Fibroblast of skin of abdomen (primary cell): ENCODE measurements at regions not wholly inside any gene's neighbourhood (a gene's known extent, or its start where the extent isn't known, plus 50 kb on each side); places are given as distances from the start of the nearest gene placed in this dataset.
"Not testable (repeated sequence)": the region's sequence is repeated elsewhere in the genome, so short reads cannot be mapped to it uniquely, and the experiment has no call there.

ENCODE experiments used
- DNase-seq: peaks from one replicate; pipeline ENCODE4 v3.0.0-alpha.2; 2013

DNA sequence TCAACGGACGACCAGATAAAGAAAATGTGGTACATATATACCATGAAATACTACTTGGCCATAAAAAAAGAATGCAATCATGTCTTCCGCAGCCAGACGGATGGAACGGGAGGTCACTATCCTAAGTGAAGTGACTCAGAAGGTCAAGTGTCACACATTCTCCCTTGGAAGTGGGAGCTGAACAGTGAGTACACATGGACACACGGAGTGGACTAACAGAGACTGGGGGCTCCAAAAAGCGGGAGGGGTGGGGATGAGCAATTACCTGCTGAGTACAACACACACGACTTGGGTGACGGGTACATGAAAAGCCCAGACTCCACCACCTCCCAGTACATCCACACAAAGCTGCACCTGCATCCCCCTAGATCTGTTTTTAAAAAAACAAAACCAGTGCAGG lies 62.5 kb upstream of the TNK2 start:
- DNase-seq = not testable (repeated sequence)

DNA sequence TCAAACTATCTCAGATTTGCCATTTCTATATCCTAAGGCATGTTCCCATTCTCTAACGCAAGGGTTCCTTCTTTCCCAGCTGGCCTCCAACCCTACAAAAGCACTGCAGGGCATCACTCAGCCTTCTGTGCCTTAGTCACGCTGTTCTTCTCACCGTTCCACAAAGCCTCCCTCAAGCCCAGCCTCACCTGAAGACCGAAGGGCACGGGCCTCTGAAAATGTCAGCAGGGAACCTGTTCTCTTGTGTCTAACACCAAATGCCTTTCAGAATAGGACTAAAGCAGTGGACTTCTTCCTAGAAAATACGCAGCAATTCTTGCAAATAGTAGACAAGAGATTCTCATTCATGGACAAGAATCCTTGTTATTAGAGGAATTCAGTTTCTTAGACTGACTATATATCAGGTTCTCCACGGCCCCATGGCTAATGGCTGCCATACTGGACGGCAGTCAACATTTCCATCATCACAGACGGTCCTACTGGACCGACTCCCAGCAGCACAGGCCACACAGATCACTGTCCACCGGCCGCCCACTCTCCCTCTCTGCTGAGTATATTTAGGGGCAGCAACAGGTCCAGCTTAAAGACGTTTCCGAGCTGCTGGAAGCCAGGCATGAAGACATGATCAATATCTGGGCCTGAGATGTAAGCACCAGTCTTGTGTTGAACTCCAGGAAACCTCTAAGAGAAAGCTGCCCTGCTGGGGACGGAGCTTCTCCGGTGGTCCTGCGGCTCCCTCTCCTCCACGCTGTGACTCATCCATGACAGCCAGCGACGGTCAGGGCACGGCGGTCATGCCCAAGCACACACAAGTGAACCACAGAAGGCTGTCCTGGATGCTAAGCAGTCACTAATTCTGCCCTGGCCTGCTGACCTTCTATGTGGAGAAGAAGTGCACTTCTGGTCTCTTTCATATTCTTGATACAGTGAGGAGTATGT lies 61.8 kb upstream of the TNK2 start:
- DNase-seq = not testable (repeated sequence)

DNA sequence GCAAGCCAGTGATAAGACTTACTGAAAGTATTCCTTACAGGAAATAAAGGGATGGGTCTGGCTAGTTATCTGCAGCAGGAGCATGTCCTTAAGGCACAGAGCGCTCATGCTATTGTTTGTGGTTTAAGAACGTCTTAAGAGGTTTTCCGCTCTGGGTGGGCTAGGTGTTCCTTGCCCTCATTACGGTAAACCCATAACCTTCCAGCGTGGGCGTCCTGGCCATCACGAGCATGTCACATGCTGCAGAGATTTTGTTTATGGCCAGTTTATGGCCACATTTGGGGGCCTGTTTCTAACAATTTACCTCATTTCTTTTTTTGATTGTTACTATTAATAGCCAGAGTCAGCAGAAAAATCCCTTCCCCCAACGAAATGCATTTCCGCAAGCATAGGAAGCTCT lies 61.0 kb upstream of the TNK2 start:
- DNase-seq = not testable (repeated sequence)

DNA sequence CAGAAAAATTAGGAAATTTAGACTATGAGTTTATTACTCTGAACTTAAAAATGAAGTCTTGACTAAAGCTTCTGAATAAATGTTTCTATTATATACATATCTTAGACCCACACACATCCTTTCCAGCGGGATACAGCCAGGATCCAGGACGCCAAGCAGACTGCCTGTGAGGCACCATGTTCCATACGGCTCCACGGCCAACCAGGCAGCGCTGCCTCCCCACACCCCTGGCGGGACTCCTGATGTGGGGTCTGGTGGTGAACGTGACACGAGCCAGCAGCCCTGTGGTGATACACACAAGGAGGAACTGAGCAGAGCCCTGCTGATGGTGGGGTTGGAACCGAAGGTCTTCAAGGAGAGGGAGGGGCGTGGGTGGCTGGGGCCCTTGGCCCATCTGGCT lies 59.8 kb upstream of the TNK2 start:
- DNase-seq = not testable (repeated sequence)

DNA sequence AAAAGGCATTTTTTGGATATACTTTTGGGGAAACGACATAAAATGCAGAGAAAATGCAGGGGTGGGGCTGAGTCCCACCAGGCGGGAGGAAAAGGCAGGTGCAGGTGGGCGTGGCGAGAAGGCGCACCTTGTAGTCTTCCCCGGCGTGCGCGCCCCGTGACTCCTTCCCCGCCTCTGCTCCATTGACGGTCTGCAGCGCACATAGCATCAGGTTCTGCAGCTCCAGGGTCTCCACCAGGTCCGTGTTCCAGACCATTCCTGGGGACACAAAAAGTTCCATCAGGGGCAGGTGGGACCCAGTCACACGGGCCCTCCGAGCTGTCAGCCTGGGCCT lies 59.0 kb upstream of the TNK2 start:
- DNase-seq = not testable (repeated sequence)

DNA sequence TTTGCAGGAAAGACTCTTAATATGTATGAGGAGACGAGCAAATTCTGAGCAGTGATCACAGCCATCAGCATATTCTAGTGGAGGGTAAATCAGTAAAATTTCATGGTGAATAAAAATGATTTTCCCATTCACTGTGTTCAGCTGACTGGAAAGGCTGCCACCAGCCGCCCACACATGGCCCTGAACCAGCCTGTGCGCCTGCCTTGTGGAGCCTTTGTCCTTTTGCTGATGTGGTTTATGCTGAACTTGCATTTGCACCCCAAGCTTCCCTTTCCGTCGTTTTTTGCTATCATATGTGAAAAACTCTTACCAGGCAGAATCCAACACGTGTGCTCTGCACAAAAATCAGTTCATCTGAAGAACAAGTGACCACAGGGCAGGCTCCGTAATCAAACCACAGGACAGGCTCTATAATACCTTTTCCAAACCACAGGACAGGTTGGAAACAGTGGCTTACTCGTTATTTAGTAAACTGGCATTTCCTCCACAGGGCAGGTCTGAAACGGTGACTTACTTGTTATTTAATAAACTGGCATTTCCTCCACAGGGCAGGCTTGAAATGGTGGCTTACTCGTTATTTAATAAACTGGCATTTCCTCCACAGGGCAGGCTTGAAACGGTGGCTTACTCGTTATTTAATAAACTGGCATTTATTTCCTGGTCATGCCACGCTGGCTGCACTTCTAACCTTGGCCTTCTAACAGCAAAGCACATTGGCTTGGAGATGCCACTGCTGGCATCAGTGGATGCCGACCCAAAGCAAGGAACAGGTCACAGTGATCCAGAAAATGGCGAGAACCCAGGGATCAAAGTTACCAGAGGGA lies 58.4 kb upstream of the TNK2 start:
- DNase-seq = not testable (repeated sequence)

DNA sequence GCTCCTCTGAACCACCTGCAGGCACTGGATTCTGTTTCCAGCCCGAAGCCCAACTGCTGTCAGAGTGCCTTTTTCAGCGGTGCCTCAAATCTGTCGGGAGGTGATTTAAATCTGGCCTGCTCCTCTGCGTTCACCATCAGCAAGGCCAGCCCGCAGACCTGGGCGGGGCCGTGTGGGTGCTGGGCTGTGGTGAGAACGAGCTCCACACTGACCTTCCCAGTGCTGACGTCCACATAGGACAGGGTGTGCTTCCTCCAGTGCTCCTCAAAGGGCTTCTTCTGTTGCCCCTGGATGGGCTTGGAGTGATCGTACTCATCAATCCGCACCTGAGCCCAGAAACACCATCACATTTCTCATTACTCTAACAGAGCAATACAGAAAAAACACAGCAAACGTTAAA lies 56.9 kb upstream of the TNK2 start:
- DNase-seq = not testable (repeated sequence)

DNA sequence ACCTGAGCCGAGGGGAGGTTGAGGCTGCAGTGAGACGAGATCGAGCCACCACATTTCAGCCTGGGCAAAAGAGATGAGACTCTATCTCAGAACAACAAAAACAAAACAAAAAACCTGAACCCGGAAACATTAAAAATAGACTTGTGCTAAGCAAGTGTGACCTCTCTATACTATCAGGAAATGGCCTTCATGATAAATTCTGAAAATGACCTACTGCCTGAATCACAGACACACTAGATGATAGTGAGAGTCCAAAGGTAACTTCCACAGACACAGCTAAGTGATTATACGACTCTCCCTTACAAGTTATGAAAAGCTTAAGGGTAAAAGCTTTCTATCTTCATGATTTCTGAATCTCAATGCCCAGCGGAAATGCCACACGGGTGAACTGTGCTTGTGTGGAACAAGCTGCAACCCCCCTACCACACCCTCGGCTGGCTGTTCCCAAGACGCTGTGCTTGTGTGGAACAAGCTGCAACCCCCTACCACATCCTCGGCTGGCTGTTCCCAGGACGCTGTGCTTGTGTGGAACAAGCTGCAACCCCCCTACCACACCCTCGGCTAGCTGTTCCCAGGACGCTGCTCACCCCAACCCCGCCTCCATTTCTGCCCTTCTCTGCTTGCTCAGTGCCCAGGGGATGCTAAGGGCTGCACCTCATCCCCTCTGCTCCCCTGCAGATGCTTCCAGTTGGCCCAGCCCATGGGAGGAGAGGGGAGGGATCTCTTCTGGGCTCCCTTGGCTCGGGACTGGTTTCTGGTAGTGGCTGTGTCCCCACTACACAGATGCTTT lies 56.2 kb upstream of the TNK2 start:
- DNase-seq = not testable (repeated sequence)

DNA sequence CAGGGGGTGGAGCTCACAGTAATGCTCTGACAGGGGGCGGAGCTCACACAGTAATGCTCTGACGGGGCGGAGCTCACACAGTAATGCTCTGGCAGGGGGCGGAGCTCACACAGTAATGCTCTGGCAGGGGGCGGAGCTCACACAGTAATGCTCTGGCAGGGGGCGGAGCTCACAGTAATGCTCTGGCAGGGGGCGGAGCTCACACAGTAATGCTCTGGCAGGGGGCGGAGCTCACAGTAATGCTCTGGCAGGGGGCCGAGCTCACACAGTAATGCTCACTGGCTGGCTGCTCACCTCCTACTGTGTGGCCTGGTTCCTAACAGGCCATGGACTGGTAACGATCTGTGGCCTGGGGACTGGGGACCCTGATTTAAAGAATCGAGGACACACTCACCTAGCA lies 53.9 kb upstream of the TNK2 start:
- DNase-seq = not testable (repeated sequence)

DNA sequence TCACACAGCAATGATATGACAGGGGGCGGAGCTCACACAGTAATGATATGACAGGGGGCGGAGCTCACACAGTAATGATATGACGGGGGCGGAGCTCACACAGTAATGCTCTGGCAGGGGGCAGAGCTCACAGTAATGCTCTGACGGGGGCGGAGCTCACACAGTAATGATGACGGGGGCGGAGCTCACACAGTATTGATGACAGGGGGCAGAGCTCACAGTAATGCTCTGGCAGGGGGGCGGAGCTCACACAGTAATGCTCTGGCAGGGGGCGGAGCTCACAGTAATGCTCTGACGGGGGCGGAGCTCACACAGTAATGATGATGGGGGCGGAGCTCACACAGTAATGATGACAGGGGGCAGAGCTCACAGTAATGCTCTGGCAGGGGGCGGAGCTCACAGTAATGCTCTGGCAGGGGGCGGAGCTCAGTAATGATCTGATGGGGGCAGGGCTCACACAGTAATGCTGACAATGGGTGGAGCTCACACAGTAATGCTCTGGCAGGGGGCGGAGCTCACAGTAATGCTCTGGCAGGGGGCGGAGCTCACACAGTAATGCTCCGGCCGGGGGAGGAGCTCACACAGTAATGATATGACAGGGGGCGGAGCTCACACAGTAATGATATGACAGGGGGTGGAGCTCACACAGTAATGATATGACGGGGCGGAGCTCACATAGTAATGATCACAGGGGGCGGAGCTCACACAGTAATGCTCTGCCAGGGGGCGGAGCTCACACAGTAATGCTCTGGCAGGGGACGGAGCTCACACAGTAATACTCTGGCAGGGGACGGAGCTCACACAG lies 52.8 kb upstream of the TNK2 start:
- not testable (repeated sequence) for DNase-seq

DNA sequence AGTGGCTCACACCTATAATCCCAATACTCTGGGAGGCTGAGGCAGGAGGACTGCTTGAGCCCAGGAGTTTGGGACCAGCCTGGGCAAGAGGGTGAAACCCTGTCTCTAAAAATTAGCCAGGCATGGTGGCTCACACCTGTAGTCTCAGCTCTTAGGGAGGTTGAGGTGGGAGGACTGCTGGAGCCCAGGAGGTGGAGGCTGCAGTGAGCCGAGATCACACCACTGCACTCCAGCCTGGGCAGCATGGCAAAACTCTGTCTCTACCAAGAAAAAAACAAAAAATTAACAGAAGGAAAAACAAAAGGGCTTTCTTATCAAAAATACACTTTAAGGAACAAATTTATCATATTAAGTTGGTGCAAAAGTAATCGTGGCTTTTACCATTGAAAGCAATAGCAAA lies 51.8 kb upstream of the TNK2 start:
- not testable (repeated sequence) for DNase-seq

DNA sequence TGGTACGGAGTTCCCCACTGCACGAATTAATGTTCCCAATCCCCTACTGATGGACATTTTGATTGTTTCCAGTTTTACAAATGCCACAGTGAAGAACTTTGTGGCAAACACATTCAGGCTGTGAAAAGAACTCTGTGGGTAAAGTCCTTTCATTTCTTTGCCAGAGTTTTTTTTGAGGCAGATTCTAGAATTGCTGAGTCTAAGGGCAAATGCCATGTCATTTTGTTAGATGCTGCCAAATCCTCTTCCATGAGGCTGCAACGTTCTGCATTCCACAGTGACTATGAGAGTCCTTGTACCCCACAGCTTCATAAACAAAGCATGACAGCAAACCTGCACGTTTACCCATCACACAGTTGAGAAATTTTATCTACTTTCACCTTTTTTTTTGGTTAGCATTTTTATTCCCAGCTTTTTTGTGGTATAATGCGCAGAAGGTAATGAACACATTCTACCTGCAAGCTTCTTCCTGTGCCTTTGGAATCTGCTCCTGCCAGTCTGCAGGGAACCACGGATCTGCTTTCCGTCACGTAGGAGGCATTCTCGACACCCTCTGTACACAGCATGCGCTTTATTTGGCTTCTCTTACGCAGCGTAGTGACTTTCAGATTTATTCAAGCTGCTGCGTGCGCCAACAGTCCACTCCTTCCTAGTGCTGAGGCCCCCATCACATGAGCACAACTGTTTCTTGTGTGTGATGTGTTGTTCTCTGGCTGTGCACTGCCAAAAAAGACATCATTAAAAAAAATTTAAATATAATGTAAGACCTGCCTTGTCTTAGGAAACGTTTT lies 51.2 kb upstream of the TNK2 start:
- DNase-seq = not testable (repeated sequence)

DNA sequence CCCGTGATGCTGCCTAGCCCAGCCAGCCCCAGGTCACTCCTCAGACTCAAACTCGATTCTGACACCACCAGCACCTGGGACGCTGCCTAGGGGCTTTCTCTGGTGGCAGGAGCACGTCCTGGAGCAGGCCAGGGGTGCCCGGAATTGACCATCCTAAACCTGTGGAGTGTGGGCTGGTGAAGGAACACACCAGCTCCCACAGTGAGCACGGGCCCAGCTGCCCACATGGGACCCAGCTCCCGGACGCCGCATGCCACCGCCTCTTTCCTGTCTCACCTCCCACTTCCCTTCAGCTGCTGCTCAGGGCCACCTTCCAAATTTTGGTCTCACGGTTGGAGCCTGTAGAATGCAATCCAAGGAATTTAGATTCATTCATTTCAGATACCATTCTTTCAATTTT lies 50.4 kb upstream of the TNK2 start:
- DNase-seq = not testable (repeated sequence)
